ENCODE measurements at regions not wholly inside any gene's neighbourhood (a gene's known extent, or its start where the extent isn't known, plus 50 kb on each side); places are given as distances from the start of the nearest gene placed in this dataset.

DNA sequence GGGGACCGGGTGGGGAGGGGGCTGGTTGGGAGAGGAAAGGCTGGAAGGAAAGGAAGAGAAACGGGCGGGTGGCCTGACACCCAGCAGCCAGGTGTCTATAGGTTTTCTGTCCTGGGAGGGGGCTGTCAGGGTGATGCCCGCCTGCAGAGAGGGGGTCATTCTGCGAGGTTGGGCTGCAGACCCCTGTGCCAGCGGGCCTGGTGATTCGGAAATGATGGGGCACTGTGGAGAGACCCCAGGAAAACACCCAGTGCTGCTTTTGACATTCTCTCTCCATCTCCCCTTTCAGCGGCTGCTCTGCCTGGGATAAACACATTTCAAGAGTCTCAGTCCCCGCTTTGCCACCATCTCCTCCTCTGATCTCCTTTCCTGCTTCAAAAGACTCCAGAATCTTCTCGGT is 168.5 kb upstream of the RTL1 start:
- TF ChIP-seq EZH2 (IDR thresholded peaks at IDR 0.05; ENCODE audit: insufficient read depth, low read length) = no peak
- TF ChIP-seq, protein P1, sequence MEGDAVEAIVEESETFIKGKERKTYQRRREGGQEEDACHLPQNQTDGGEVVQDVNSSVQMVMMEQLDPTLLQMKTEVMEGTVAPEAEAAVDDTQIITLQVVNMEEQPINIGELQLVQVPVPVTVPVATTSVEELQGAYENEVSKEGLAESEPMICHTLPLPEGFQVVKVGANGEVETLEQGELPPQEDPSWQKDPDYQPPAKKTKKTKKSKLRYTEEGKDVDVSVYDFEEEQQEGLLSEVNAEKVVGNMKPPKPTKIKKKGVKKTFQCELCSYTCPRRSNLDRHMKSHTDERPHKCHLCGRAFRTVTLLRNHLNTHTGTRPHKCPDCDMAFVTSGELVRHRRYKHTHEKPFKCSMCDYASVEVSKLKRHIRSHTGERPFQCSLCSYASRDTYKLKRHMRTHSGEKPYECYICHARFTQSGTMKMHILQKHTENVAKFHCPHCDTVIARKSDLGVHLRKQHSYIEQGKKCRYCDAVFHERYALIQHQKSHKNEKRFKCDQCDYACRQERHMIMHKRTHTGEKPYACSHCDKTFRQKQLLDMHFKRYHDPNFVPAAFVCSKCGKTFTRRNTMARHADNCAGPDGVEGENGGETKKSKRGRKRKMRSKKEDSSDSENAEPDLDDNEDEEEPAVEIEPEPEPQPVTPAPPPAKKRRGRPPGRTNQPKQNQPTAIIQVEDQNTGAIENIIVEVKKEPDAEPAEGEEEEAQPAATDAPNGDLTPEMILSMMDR (IDR thresholded peaks at IDR 0.05; ENCODE audit: insufficient read depth, low read depth, low read length) = no peak

Measured in astrocyte (in vitro differentiated cells and primary cell).